Upper lobe of right lung (tissue), 1 donor: ENCODE measurements at regions not wholly inside any gene's neighbourhood (a gene's known extent, or its start where the extent isn't known, plus 50 kb on each side); places are given as distances from the start of the nearest gene placed in this dataset.
A peak's percentile ranks its signal among the peaks of the same experiment; 100 is the strongest.

Experiments used
- ATAC-seq: fragments of 200-7000 bp; cut with Tn5 transposase; one replicate; pipeline ENCODE4 v1.9.1; 2020; ENCODE audit warnings: mild to moderate bottlenecking, moderate library complexity
- DNase-seq: peaks from one replicate; pipeline ENCODE4 v3.0.0-alpha.2; 2020
- H3K27ac ChIP-seq: fragments of 200-600 bp; one replicate; pipeline ENCODE4 v1.8.0; 2022
- H3K27me3 ChIP-seq: fragments of 200-600 bp; one replicate; pipeline ENCODE4 v1.8.0; 2022; ENCODE audit warnings: mild to moderate bottlenecking
- H3K36me3 ChIP-seq: fragments of 200-600 bp; one replicate; pipeline ENCODE4 v1.8.0; 2022
- H3K4me1 ChIP-seq: fragments of 200-600 bp; one replicate; pipeline ENCODE4 v1.8.0; 2022
- H3K4me3 ChIP-seq: fragments of 200-600 bp; one replicate; pipeline ENCODE4 v1.8.0; 2022; ENCODE audit warnings: mild to moderate bottlenecking
- H3K9me3 ChIP-seq: fragments of 200-600 bp; one replicate; pipeline ENCODE4 v1.8.0; 2022
- intact Hi-C: fragments of 100-400 bp; cut with DNase I; formaldehyde crosslinking; loops from one replicate; pipeline ENCODE4 v1.11.0; 2022
- TF ChIP-seq, protein P1 (sequence below): fragments of 200-600 bp; IDR thresholded peaks from one replicate; pipeline ENCODE4 v1.8.0; 2022; ENCODE audit warnings: antibody characterized with exemption
- donor health status: DM: no; HTN: yes; CAD: no; lungs with severe emphysema.

DNA sequence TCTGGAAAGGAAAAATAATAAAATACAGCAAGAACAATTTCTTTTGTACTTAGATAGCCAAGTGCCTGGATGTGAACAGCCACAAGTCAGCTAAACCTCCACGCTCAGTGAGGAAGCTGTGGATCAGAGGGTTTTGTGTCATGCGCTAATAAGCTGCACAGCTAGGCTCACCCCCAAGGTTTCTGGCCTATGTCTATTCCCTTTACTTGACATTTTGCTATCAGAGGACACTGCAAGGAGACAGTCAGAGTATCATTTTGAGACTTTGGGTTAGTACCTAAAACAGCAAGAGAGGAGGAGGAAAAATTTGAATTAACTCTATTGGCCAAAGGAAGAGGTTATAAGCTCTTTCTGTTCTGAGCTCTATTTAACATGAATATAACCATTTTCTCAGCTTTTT is 139.3 kb downstream of the KCNJ2 start:
- H3K9me3 ChIP-seq = no peaks in the 10 kb centered on the region
- no peaks in the 10 kb centered on the region for H3K27me3 ChIP-seq
- intact Hi-C loops = no loop called here
- no peak overlapping the region for H3K4me3 ChIP-seq
- DNase-seq = no peak
- TF ChIP-seq, protein P1, sequence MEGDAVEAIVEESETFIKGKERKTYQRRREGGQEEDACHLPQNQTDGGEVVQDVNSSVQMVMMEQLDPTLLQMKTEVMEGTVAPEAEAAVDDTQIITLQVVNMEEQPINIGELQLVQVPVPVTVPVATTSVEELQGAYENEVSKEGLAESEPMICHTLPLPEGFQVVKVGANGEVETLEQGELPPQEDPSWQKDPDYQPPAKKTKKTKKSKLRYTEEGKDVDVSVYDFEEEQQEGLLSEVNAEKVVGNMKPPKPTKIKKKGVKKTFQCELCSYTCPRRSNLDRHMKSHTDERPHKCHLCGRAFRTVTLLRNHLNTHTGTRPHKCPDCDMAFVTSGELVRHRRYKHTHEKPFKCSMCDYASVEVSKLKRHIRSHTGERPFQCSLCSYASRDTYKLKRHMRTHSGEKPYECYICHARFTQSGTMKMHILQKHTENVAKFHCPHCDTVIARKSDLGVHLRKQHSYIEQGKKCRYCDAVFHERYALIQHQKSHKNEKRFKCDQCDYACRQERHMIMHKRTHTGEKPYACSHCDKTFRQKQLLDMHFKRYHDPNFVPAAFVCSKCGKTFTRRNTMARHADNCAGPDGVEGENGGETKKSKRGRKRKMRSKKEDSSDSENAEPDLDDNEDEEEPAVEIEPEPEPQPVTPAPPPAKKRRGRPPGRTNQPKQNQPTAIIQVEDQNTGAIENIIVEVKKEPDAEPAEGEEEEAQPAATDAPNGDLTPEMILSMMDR = no peak
- no peaks in the 10 kb centered on the region for H3K36me3 ChIP-seq
- no peaks in the 10 kb centered on the region for H3K4me1 ChIP-seq
- no peak overlapping the region for H3K27ac ChIP-seq
- ATAC-seq = no peak

DNA sequence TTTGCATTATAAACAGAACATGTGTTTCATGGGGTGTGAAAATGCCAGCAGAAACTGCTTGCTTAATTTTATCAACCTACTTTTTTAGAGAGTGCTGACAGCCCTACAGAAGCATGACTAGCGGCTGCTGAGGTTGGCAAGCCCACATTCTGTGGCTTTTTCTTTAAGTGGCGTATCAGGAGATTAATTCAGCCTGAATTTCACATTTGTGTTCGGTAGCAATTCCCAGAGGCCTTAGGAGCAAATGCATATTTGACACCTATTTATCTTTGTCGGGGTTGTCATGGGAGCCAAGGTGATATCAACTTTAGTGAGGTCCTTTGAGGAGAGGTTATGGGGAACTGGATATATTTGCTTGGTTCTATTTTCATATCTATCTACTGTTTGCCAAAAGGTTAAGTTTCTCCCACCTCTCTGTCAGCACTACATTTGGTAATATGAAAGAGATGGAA is 140.9 kb downstream of the KCNJ2 start:
- H3K9me3 ChIP-seq = no peaks in the 10 kb centered on the region
- no peaks in the 10 kb centered on the region for H3K36me3 ChIP-seq
- no peak overlapping the region for H3K27ac ChIP-seq
- no peaks in the 10 kb centered on the region for H3K4me1 ChIP-seq
- DNase-seq = no peak
- H3K4me3 ChIP-seq = no peak overlapping the region
- intact Hi-C loops = no loop called here
- no peak for ATAC-seq
- TF ChIP-seq, protein P1 = no peak
- no peaks in the 10 kb centered on the region for H3K27me3 ChIP-seq

DNA sequence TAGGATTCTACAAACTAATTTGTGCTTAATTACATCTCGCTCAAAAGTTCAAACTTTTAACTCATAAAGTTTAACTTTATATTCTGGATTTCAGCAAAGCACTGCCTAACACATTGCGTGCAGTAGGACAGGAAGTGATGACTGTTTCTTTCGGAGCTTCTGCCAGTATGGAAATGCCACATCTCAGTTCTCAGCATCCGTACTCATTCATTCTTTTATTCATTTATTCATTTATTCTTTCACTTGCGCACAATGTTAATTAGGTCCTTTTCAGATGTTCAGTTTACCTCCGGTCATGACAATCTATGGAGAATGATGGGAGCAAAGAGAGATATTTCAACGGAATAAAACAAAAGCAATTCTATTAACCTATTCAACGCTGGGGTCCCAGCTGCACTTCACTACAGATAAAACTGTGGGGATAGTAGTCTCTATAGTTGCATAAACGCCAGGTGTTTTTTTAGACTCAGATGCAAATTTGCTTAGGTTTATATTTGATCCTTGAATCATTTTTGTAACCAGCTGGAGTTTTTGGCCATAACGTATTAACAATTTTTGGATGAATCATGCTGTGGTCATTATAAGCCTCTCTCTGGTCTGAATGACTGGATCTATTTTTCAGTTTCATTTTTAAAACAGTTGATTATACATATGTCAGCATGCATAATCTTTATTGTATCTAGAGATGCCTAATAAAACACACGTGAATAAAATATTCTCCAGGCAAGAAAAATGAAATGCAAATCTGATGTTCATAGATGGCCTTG is 143.9 kb downstream of the KCNJ2 start:
- no peak for ATAC-seq

DNA sequence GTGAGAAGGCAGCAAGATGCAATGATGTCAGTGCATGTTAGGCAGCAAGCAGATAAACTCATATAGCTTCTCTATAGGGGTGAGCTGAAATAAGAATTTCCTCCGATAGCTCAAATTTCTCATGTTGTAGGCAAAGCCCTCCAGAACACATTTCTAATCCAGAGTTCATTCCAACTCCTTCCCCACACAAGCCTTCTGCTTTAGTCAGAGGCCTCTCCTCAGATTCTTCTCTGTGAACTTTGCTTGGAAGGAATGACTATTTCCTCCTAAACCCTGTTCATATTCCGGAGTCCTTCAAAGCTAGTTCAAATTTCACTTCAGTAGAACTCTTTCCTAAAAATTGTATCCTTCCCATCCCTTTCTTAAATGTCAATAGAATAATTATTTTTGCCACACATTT is 144.8 kb downstream of the KCNJ2 start:
- no peak for ATAC-seq
- TF ChIP-seq, protein P1 = no peak
- intact Hi-C loops = no loop called here
- Histone ChIP-seq H3K9me3 (no peaks in the 10 kb centered on the region), H3K36me3 (no peaks in the 10 kb centered on the region), H3K27me3 (no peaks in the 10 kb centered on the region), H3K4me1 (no peaks in the 10 kb centered on the region), H3K4me3 (no peak overlapping the region), H3K27ac (no peak overlapping the region)
- DNase-seq = no peak

More for the DNA sequence above, 143.9 kb downstream of the KCNJ2 start:
- DNase-seq = no peak
- H3K4me1 ChIP-seq = no peaks in the 10 kb centered on the region
- H3K27ac ChIP-seq = no peak overlapping the region
- intact Hi-C loops = no loop called here
- H3K9me3 ChIP-seq = no peaks in the 10 kb centered on the region
- no peak overlapping the region for H3K4me3 ChIP-seq
- H3K27me3 ChIP-seq = no peaks in the 10 kb centered on the region
- TF ChIP-seq, protein P1 = no peak
- H3K36me3 ChIP-seq = no peaks in the 10 kb centered on the region

DNA sequence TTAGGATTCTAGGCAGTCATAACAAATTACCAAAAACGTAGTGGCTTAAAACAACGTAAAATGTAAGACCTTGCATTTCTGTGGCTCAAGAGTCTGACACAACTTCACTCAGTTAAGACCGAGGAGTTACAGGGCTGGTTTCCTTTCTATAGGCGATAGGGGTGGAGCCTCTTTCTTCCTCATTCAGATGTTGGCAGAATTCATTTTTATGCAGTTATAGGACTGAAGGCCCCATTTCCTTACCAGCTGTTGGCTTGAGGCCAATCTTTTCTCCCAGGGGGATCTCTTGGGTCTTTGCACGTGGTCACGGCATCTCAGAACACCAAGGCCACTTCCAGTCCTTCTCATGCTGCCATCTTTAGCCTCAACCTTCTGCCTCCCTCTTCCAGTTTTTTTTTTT is 145.2 kb downstream of the KCNJ2 start:
- intact Hi-C loops = no loop called here
- Histone ChIP-seq H3K27ac (no peak overlapping the region), H3K4me1 (no peaks in the 10 kb centered on the region), H3K4me3 (no peak overlapping the region), H3K27me3 (no peaks in the 10 kb centered on the region), H3K9me3 (no peaks in the 10 kb centered on the region), H3K36me3 (no peaks in the 10 kb centered on the region)
- no peak for DNase-seq
- TF ChIP-seq, protein P1 = no peak
- ATAC-seq = peak; percentile 79
